WTC11 (cell line): ENCODE measurements at regions not wholly inside any gene's neighbourhood (a gene's known extent, or its start where the extent isn't known, plus 50 kb on each side); places are given as distances from the start of the nearest gene placed in this dataset.

Experiments
- OVOL2 ChIP-seq: fragments of 250-450 bp; sonication (Bioruptor Pico); IDR thresholded peaks from 2 replicates; pipeline ENCODE4 v1.9.0; 2021; ENCODE audit warnings: mild to moderate bottlenecking, borderline replicate concordance
- SMAD4 ChIP-seq: sonication (generic); formaldehyde crosslinking; IDR thresholded peaks from 2 replicates; pipeline ENCODE4 v1.8.0; 2022; ENCODE audit warnings: mild to moderate bottlenecking, missing genetic modification reagents

GRCh38 chr11:28696591-28696990 lies 588.4 kb downstream of the METTL15 start:
- no peak for TF ChIP-seq OVOL2 (CRISPR knock-in tag)
- TF ChIP-seq SMAD4 (CRISPR knock-in tag) = no peak
